DMS53 treated with DMSO at 0.1 percent for 48 hours (cell line): ENCODE measurements at regions not wholly inside any gene's neighbourhood (a gene's known extent, or its start where the extent isn't known, plus 50 kb on each side); places are given as distances from the start of the nearest gene placed in this dataset.

Source experiments
- DNase-seq: peaks from one replicate; lab custom pipeline; 2025; ENCODE audit not compliant: unreplicated experiment; lab: John Stamatoyannopoulos, UW

GRCh38 chr3:111244760-111245159 is 173.1 kb downstream of the NECTIN3 start:
- DNase-seq: no peak

GRCh38 chr3:111246967-111247760 is 175.5 kb downstream of the NECTIN3 start:
- DNase-seq: no peak

GRCh38 chr3:111248406-111248805 is 176.8 kb downstream of the NECTIN3 start:
- DNase-seq: no peak

GRCh38 chr3:111249421-111249820 is 177.8 kb downstream of the NECTIN3 start:
- no peak for DNase-seq

GRCh38 chr3:111252779-111253178 is 181.2 kb downstream of the NECTIN3 start:
- no peak for DNase-seq

- DNase-seq: no peak
Observed at GRCh38 chr3:111253733-111254132, 182.1 kb downstream of the NECTIN3 start.

- DNase-seq: no peak
Observed at GRCh38 chr3:111260878-111261277, 189.3 kb downstream of the NECTIN3 start.

GRCh38 chr3:111269777-111270176 is 198.2 kb downstream of the NECTIN3 start:
- DNase-seq: no peak

- no peak for DNase-seq
Observed at GRCh38 chr3:111277226-111277625, 205.6 kb downstream of the NECTIN3 start.

GRCh38 chr3:111278959-111279358 is 207.3 kb downstream of the NECTIN3 start:
- no peak for DNase-seq

GRCh38 chr3:111282024-111282423 is 210.4 kb downstream of the NECTIN3 start:
- DNase-seq: no peak

GRCh38 chr3:111283165-111283564 is 211.5 kb downstream of the NECTIN3 start:
- no peak for DNase-seq

- no peak for DNase-seq
Observed at GRCh38 chr3:111284503-111285183, 213.0 kb downstream of the NECTIN3 start.

- DNase-seq: no peak
Observed at GRCh38 chr3:111285184-111285538, 213.5 kb downstream of the NECTIN3 start.

- DNase-seq: no peak
Observed at GRCh38 chr3:111285694-111286093, 214.1 kb downstream of the NECTIN3 start.

GRCh38 chr3:111286746-111287145 is 215.1 kb downstream of the NECTIN3 start:
- no peak for DNase-seq

- no peak for DNase-seq
Observed at GRCh38 chr3:111292117-111292516, 220.5 kb downstream of the NECTIN3 start.

- DNase-seq: no peak
Observed at GRCh38 chr3:111299192-111299615, 227.6 kb downstream of the NECTIN3 start.

GRCh38 chr3:111301238-111301798 is 229.7 kb downstream of the NECTIN3 start:
- no peak for DNase-seq

- no peak for DNase-seq
Observed at GRCh38 chr3:111302063-111302462, 230.4 kb downstream of the NECTIN3 start.

GRCh38 chr3:111303760-111304159 is 232.1 kb downstream of the NECTIN3 start:
- DNase-seq: no peak

GRCh38 chr3:111307676-111308075 is 234.3 kb upstream of the CD96 start:
- DNase-seq: no peak
